ENCODE measurements at regions not wholly inside any gene's neighbourhood (a gene's known extent, or its start where the extent isn't known, plus 50 kb on each side); places are given as distances from the start of the nearest gene placed in this dataset.
A peak's percentile ranks its signal among the peaks of the same experiment; 100 is the strongest.

DNA sequence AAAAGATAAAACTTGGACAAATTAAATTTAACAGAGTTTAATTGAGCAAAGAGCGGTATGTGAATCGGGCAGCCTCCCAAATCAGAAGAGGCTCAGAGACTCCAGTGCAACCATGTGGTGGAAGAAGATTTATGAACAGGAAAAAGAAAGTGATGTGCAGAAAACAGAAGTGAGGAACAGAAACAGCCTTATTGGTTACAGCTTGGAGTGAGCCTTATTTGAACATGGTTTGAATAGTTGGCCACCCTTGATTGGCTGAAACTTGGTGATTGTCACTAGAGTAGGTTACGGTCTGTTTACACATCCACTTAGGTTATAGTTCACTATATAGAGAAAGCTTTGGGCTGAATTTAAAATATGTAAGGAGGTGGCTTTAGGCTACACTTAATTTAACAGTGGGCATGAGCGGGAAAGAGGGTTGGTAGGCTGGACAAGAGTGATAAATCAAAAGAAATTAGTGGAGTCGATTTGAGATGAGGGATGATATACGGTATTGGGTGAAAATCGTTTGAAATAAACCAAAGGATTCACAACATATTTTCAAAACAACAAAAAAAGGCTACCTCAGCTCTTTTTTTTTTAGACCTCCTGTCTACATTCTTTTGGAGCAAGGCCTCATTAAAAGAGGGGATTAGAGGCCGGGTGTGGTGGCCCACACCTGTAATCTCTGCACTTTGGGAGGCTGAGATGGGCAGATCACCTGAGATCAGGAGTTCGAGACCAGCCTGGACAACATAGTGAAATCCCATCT, 84.3 kb upstream of the PREP start:
- no peak for FAIRE-seq
- no peak overlapping the region for H3K27ac ChIP-seq (ENCODE audit: extremely low read length, insufficient read depth, low read length)
- no peak for DNase-seq (ENCODE audit: low spot score)

GRCh38 chr6:105485456-105485855, 82.6 kb upstream of the PREP start:
- intact Hi-C loops (cut with micrococcal nuclease; ENCODE audit: unreplicated experiment): loop anchor here (2.0 kb wide), 1 partner anchor 737 kb away; no protein-coding TSS in a partner anchor
- ChIA-PET CTCF (ENCODE audit: low intra/inter-chr PET ratio, low total read pairs) (interaction anchor here (1.3 kb wide), 1 partner anchor 350 kb away, joined by 5 read pairs; no protein-coding TSS in a partner anchor), POLR2A (no interaction called here)
- no peaks in the 10 kb centered on the region for H3K9me3 ChIP-seq (ENCODE audit: low read length)
- H3K4me3 ChIP-seq (replicated peaks in 1 of 3; ENCODE audit: insufficient read depth in 1 of 3, low read depth in 2 of 3, low read length in 3 of 3): no peak overlapping the region
- no peaks in the 10 kb centered on the region for H3K27me3 ChIP-seq (ENCODE audit: control insufficient read depth in 1 of 2, insufficient read depth in 2 of 2, low read length in 2 of 2)
- H3K9ac ChIP-seq (ENCODE audit: insufficient read depth, low read depth, low read length): no peak overlapping the region
- no peak overlapping the region for H3K4me2 ChIP-seq (ENCODE audit: low read depth, low read length)
- no TSS peak for BruUV-seq (replicated peaks)
- 0% methylated on average over 4 of the region's 5 CpGs for WGBS (ENCODE audit: low lambda C conversion rate)
- H3K27ac ChIP-seq (ENCODE audit: extremely low read length, insufficient read depth, low read length): no peak overlapping the region
- FAIRE-seq (no peak), ATAC-seq (no peak), DNase-seq (ENCODE audit: low spot score) (no peak)
- no peaks in the 10 kb centered on the region for H4K20me1 ChIP-seq (ENCODE audit: insufficient read depth, low read length)
- no peak overlapping the region for H2AFZ ChIP-seq (ENCODE audit: low read length)
- TF ChIP-seq NR2F2 (IDR thresholded peaks at IDR 0.05; ENCODE audit: borderline replicate concordance, low read depth) (no peak), ZSCAN31 (CRISPR knock-in tag; IDR thresholded peaks at IDR 0.05; ENCODE audit: low read depth) (no peak), ZNF205 (CRISPR knock-in tag; IDR thresholded peaks at IDR 0.05) (no peak), CREBL2 (CRISPR knock-in tag; IDR thresholded peaks at IDR 0.05; ENCODE audit: borderline replicate concordance) (no peak), ZNF367 (CRISPR knock-in tag; IDR thresholded peaks at IDR 0.05; ENCODE audit: borderline replicate concordance) (no peak), ZNF282 (IDR thresholded peaks at IDR 0.05; ENCODE audit: partially characterized antibody) (no peak), ZNF530 (CRISPR knock-in tag; IDR thresholded peaks at IDR 0.05; ENCODE audit: low read depth) (no peak)
- H3K79me2 ChIP-seq (ENCODE audit: insufficient read depth, low read length): no peaks in the 10 kb centered on the region
- no peaks in the 10 kb centered on the region for H3K4me1 ChIP-seq (ENCODE audit: insufficient read depth, low read length)
- no peaks in the 10 kb centered on the region for H3K36me3 ChIP-seq (replicated peaks in 1 of 2; ENCODE audit: control insufficient read depth in 1 of 2, insufficient read depth in 2 of 2, low read length in 2 of 2)
- in situ Hi-C loops (cut with HindIII; ENCODE audit: extremely low pct_ligation_motif_present, low pct_unique_long_range_greater_than_20kb): loop anchor here (10.0 to 25.0 kb wide), 2 partner anchors 352 to 819 kb away; no protein-coding TSS in a partner anchor

More for the DNA sequence above, 84.3 kb upstream of the PREP start:
- Histone ChIP-seq H3K36me3 (replicated peaks in 1 of 2; ENCODE audit: control insufficient read depth in 1 of 2, insufficient read depth in 2 of 2, low read length in 2 of 2) (no peaks in the 10 kb centered on the region), H3K4me3 (replicated peaks in 1 of 3; ENCODE audit: insufficient read depth in 1 of 3, low read depth in 2 of 3, low read length in 3 of 3) (no peak overlapping the region), H2AFZ (ENCODE audit: low read length) (no peak overlapping the region), H4K20me1 (ENCODE audit: insufficient read depth, low read length) (no peaks in the 10 kb centered on the region), H3K79me2 (ENCODE audit: insufficient read depth, low read length) (no peaks in the 10 kb centered on the region), H3K4me2 (ENCODE audit: low read depth, low read length) (no peak overlapping the region), H3K4me1 (ENCODE audit: insufficient read depth, low read length) (no peaks in the 10 kb centered on the region), H3K27me3 (ENCODE audit: control insufficient read depth in 1 of 2, insufficient read depth in 2 of 2, low read length in 2 of 2) (no peaks in the 10 kb centered on the region), H3K9me3 (ENCODE audit: low read length) (no peaks in the 10 kb centered on the region), H3K9ac (ENCODE audit: insufficient read depth, low read depth, low read length) (no peak overlapping the region)
- intact Hi-C loops (cut with micrococcal nuclease; ENCODE audit: unreplicated experiment): no loop called here
- no peak for ATAC-seq
- in situ Hi-C loops (cut with HindIII; ENCODE audit: extremely low pct_ligation_motif_present, low pct_unique_long_range_greater_than_20kb): loop anchor here (10.0 to 25.0 kb wide), 2 partner anchors 350 to 818 kb away; no protein-coding TSS in a partner anchor
- POLR2A ChIA-PET: no interaction called here
- TF ChIP-seq MAFK (conservative IDR thresholded peaks at IDR 0.05 in 1 of 2, IDR thresholded peaks at IDR 0.05 in 1 of 2; ENCODE audit: low read length in 2 of 2): peak; percentile 25 to 53; a peak in 3 of 4 replicates
- no peak for TF ChIP-seq ARNTL (CRISPR knock-in tag; IDR thresholded peaks at IDR 0.05)
- TF ChIP-seq MYC (CRISPR knock-in tag; IDR thresholded peaks at IDR 0.05; ENCODE audit: borderline replicate concordance): no peak
- TF ChIP-seq CBX1 (IDR thresholded peaks at IDR 0.05; ENCODE audit: low read depth): no peak
- TF ChIP-seq CENPX (CRISPR knock-in tag; IDR thresholded peaks at IDR 0.05): no peak
- TF ChIP-seq ZNF468 (CRISPR knock-in tag; IDR thresholded peaks at IDR 0.05): no peak
- TF ChIP-seq MAFF (IDR thresholded peaks at IDR 0.05; ENCODE audit: low read depth, low read length): 0 out of 2 replicates have a peak, but pooled peaks have one; percentile 31
- no TSS peak for BruUV-seq (replicated peaks)
- WGBS (ENCODE audit: low lambda C conversion rate): 58% methylated on average over 9 of the region's 9 CpGs
- CTCF ChIA-PET (ENCODE audit: low intra/inter-chr PET ratio, low total read pairs): no interaction called here
